GM21367 (cell line): ENCODE measurements at regions not wholly inside any gene's neighbourhood (a gene's known extent, or its start where the extent isn't known, plus 50 kb on each side); places are given as distances from the start of the nearest gene placed in this dataset.
"Not testable (repeated sequence)": the region's sequence is repeated elsewhere in the genome, so short reads cannot be mapped to it uniquely, and the experiment has no call there.

Source experiments
- ATAC-seq: cut with Tn5 transposase; IDR thresholded peaks from one replicate; pipeline ENCODE4 v1.9.1; 2021; ENCODE audit not compliant: unreplicated experiment

DNA sequence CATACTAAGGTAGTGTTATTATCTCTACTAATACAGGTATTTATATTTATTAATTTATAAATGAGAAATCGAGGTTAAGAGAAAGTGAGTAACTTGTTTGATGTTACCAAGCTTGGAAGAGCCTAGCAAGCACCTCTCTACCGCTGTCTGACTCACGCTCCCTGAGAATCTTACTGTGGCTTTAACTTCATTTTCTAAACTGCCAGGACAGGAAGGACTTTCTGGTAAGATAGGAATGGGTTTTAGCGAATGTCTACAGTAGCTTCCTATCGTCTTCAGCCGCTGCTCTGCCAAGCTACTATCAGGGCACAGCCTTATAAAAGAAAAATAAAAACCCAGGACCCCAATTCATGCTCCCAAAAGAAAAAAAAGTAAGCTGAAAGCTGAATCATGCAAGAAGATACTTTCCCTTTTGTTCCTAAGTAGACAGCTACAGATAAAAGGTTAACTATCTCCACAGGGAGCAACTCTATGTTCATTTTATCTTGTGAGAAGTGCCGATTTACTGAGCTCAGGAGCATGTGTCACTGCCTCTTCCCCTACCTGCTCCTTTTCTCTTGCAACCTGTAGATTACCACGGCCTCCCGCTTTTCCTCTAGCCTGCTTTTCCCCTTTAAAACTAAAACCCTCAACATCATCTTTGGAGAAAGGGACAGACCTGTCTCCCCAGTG lies 60.2 kb downstream of the THNSL1 start:
- no peak for ATAC-seq

- ATAC-seq, result no peak
Measured at GRCh38 chr10:25078658-25079431, 62.4 kb downstream of the THNSL1 start.

DNA sequence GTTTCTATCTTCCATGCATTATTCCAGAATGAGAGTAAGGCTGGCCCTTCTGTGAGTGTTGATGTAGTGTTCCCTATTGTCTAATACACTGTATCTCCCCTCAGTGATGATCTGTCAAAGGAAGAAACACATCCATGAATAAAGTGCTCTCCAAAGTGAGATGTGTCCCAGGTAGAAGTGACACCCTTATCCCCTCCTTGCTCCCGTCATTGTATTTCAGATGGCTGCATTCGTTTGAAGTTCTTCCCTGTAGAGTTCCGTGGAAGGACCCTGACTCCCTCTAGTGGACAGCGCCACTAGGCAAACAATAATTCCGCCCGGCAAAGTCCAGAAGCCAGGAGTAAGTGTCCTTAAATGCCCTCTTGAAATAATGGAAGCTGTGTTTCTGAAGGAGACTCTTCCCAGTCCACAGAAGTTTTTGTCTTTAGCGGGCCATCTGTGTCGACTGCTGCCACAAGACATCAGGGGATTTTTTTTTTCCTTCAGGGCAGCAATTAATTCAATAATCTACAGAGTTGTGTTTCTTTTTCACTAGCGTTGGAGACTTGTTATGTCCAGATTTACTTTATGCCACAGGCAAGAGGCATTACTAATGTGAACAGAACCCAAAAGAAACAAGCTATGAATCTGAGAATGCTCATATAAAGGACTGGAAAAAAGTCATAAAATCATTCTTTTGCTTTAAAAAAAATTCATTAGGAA lies 64.6 kb downstream of the THNSL1 start:
- ATAC-seq, result peak; percentile 79

DNA sequence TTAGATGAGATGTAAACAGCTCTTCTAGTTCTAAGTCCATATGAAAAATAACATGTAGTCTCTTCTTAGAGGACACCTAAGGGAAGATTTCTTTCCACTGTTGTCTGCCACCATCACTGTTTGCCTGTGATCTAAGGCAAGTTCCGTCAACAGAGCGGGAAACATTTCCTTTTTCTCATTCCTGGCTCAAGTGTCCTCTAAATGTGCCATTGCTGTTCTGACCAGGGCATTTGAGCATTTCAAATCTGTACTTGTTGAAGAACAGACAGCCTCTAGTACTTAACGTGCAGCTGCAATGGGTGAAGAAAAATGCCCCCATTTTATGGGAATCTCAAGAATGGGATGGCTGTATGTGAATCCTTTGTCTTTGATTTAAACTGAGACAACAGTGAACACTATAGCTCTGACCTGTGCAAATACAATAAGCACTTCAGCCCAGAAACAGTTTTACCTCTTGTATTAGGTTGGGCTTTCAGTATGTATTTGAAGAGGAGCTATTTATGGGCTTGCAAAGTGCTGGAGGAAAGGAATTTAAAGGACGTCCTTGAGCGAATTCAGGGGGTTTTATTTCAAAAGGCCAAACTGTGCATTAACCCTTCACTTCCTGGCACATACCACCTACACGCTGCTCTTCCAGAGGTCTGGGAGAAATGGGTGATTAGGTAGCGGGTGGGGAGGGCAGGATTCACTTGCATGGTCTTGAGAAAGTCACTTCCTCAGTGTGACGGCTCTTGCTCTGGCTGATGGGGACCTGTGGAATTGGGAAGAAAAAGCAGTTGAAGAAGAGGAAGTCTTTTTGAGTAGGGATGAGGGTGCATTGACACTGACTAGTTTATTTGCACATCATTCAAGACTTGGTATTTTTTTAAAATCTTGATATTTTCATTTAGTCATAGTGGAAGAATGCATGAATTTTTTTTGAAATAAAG lies 66.1 kb downstream of the THNSL1 start:
- no peak for ATAC-seq

DNA sequence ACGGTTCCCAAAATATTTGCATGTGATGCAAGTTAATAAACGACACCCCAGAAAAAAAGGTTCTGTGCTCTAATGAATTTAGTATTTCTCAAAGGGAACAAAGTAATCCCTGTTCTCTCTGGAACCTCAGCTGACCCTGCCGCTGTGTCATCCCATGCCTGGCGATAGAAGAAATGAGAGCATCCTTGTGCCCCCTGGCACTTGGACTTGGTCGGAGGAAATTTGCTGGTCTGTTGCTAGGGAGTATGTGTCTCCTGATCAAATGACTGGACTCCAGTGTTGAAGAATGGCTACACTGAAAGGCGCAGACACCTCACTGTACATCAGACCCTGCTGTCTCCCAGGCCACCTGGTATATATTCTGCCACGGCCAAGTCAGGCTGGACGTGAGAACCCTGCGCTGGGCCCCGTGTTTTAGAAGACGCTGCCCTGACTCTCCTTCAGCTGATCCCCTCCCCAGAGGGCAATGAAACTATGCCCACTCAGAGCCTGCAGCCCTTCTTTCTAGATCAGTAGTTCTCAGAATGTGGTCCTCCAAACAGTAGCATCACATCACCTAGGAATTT lies 67.2 kb downstream of the THNSL1 start:
- ATAC-seq, result no peak

DNA sequence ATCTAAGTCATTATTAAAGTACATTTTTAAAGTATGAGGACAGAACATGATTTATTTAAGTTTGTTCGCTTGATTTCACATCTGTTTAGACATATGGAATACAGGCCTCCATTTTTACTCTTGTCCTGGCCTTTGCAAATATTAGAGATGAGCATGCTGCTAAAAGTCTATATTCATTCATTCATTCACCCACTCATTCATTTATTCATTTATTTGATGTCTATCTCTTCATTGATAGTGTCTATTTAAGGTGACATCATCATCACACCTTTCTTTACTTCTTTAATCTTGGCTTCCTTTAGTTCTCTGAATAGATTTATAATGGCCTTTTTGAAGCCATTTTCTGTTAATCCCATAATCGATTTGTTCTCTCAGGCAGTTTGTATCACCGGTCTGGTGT lies 68.0 kb downstream of the THNSL1 start:
- ATAC-seq, result no peak

DNA sequence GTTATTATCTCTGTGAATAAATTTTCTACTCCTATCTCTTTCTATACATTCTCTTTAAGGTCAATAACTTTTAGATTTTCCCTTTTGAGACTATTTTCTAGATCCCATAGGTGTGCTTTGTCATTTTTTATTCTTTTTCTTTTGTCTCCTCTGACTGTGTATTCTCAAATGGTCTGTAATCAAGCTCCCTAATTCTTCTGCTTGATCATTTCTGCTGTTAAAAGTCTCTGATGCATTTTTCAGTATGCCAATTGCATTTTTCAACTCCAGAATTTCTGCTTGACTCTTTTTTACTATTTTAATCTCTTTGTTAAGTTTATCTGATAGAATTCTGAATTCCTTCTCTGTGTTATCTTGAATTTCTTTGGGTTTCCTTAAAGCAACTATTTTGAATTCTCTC lies 78.2 kb downstream of the THNSL1 start:
- no peak for ATAC-seq

DNA sequence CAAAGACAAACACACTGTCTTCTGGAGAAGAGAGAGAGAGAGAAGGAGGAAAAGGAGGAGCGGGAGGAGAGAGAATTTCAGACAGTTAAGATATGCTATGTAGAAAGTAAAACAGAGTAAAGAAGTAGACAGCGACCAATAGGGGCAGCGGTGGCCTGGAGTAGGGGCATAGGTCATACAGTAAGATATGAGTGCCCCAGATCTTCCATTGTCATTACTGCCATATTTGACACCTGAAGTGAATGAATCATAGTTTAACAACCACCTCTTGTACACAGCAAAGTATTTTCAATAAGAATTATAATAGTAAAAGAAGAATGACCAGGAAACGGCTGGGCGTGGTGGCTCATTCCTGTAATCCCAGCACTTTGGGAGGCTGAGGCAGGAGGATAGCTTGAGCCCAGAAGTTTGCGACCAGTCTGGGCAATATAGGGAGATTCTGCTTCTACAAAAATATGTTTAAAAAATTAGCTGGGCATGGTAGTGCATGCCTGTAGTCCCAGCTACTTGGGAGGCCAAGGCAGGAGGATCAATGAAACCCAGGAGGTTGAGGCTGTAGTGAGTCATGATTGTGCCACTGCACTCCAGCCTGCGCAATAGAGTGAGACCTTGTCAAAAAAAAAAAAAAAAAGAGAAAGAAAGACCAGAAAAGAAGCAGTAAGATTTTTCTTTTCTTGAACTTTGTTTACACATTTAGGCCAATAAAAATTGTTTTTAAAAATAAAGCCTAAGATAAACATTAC lies 77.0 kb upstream of the GPR158 start:
- no peak for ATAC-seq

- no peak for ATAC-seq
Measured at GRCh38 chr10:25100141-25100540, 74.7 kb upstream of the GPR158 start.

DNA sequence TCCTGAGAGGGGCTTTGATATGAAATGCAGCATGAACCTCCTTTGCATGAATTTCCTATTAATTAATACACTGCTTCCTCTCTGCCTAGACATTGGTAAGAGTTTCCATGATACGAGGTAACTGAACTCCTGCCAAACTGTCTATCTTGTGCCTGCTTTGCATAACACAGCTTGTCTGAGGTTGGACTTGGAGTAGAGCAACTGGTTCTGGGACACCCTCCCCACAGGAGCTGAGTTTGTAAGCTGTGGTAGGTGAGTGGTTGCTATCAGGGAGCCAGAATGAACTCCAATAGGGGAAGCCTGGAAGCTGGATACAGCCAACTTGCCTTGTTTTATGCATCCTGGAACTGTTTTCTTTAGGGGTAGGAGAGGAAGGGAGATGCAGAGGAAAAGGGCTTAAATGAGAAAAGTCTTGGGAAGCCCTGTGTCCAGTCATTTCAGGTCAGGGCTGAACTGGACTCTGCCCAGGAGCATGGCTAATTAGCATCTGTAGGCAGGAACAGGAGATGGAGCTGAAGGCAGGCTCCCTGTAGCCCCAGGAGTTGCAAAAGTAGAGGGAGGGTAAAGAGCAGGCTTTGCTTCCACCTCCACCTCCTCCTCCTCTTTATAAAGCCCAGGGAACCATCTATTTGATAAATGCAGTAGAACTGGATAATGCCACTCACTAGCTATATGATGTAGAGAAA lies 73.2 kb upstream of the GPR158 start:
- ATAC-seq, result no peak

- ATAC-seq, result no peak
Measured at GRCh38 chr10:25102147-25102822, 72.5 kb upstream of the GPR158 start.

DNA sequence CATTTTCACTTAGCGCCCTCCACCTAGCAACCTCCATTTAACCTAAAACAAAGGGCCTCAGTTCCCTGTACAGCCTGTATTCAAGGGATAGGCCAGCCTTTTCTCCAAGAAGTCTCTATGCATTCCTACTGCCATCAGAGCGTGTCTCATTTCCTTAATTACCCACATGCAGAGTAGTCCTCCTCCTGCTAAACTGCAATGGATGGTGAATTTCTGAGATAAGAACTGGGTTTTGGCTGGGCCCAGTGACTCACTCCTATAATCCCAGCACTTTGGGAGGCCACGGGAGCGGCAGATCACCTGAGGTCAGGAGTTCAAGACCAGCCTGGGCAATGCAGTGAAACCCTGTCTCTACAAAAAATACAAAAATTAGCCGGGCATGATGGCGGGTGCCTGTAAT lies 71.1 kb upstream of the GPR158 start:
- ATAC-seq, result no peak

GRCh38 chr10:25104441-25104840 lies 70.4 kb upstream of the GPR158 start:
- ATAC-seq, result no peak

- ATAC-seq, result no peak
Measured at GRCh38 chr10:25105262-25105661, 69.5 kb upstream of the GPR158 start.

- no peak for ATAC-seq
Measured at GRCh38 chr10:25105743-25106260, 69.0 kb upstream of the GPR158 start.

GRCh38 chr10:25107756-25108155 lies 67.0 kb upstream of the GPR158 start:
- no peak for ATAC-seq

DNA sequence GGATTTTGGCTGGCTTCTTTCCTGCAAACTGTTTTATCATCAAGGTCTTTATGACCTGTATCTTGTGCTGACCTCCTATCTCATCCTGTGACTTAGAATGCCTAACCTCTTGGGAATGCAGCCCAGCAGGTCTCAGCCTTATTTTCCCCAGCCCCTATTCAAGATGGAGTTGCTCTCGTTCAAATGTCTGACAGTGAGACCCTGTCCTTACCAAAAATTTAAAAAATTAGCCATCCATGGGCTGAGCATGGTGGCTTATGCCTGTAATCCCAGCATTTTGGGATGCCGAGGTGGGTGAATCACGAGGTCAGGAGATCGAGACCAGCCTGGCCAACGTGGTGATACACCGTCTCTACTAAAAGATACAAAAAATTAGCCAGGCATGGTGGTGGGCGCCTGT lies 64.9 kb upstream of the GPR158 start:
- ATAC-seq, result not testable (repeated sequence)

- no peak for ATAC-seq
Measured at GRCh38 chr10:25112016-25112415, 62.8 kb upstream of the GPR158 start.
